ENCODE measurements at regions not wholly inside any gene's neighbourhood (a gene's known extent, or its start where the extent isn't known, plus 50 kb on each side); places are given as distances from the start of the nearest gene placed in this dataset. TPM values are rescaled to one million over a fixed set of nuclear protein-coding genes. Genes with fewer than 3 reads are reported as not detected.

- no peaks in the 10 kb centered on the region for H3K9me3 ChIP-seq (ENCODE audit: low read depth)
- H3K4me1 ChIP-seq (ENCODE audit: insufficient read depth): peaks cover 6% of the 10 kb centered on the region
- H3K4me3 ChIP-seq: no peak overlapping the region
- 96% methylated on average over 18 of the region's 18 CpGs for WGBS (ENCODE audit: low lambda C conversion rate, missing lambda C conversion rate)
- no peak overlapping the region for H3K4me2 ChIP-seq
- no peak for DNase-seq (ENCODE audit: low spot score)
- H3K9me2 ChIP-seq (replicated peaks; ENCODE audit: insufficient read depth): no peaks in the 10 kb centered on the region
- H4K20me1 ChIP-seq (ENCODE audit: insufficient read depth, poor library complexity, severe bottlenecking): no peaks in the 10 kb centered on the region
- TF ChIP-seq EZH2 (IDR thresholded peaks at IDR 0.05; ENCODE audit: borderline replicate concordance) (no peak), EZH2phosphoT487 (IDR thresholded peaks at IDR 0.05; ENCODE audit: low read depth, severe bottlenecking, unreplicated experiment) (no peak)
- TF ChIP-seq, protein P1, sequence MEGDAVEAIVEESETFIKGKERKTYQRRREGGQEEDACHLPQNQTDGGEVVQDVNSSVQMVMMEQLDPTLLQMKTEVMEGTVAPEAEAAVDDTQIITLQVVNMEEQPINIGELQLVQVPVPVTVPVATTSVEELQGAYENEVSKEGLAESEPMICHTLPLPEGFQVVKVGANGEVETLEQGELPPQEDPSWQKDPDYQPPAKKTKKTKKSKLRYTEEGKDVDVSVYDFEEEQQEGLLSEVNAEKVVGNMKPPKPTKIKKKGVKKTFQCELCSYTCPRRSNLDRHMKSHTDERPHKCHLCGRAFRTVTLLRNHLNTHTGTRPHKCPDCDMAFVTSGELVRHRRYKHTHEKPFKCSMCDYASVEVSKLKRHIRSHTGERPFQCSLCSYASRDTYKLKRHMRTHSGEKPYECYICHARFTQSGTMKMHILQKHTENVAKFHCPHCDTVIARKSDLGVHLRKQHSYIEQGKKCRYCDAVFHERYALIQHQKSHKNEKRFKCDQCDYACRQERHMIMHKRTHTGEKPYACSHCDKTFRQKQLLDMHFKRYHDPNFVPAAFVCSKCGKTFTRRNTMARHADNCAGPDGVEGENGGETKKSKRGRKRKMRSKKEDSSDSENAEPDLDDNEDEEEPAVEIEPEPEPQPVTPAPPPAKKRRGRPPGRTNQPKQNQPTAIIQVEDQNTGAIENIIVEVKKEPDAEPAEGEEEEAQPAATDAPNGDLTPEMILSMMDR (IDR thresholded peaks at IDR 0.05; ENCODE audit: poor library complexity): no peak
- no peaks in the 10 kb centered on the region for H3K27me3 ChIP-seq
- H3K79me2 ChIP-seq: no peaks in the 10 kb centered on the region
- H2AFZ ChIP-seq: no peak overlapping the region
- H3K27ac ChIP-seq: no peak overlapping the region
- H3K36me3 ChIP-seq (replicated peaks; ENCODE audit: insufficient read depth, low read depth): no peaks in the 10 kb centered on the region
Measured at GRCh38 chr6:167240034-167240541, 51.0 kb upstream of the UNC93A start.

Small RNA genes in the stretch of these regions (small RNA-seq; reads per million reads assigned to genes)
- not detected for gene AL353747.1
